HCT116 (cell line): ENCODE measurements at regions not wholly inside any gene's neighbourhood (a gene's known extent, or its start where the extent isn't known, plus 50 kb on each side); places are given as distances from the start of the nearest gene placed in this dataset.

Source experiments
- ATAC-seq: fragments of 200-7000 bp; cut with Tn5 transposase; 2 replicates; pipeline ENCODE4 v1.9.1; 2020; ENCODE audit warnings: mild to moderate bottlenecking, moderate library complexity
- BruUV-seq: library from RNA; stranded (reverse); fragments of 400-500 nt; replicated peaks from 2 replicates; lab custom pipeline; 2021; lab: Mats Ljungman, UMichigan
- CTCF ChIA-PET: fragments of 300-600 bp; sonication (Branson Sonifier 250); formaldehyde crosslinking; loops from one replicate; lab custom pipeline; 2021; ENCODE audit warnings: antibody characterized with exemption; lab: Charles Lee
- POLR2A ChIA-PET: fragments of 300-600, 350-600 bp; sonication (Branson Sonifier 250); formaldehyde crosslinking; loops from one replicate; lab custom pipeline; 2021; ENCODE audit warnings: antibody characterized with exemption; lab: Charles Lee
- RAD21 ChIA-PET, 2 experiments: fragments of 300-600 bp; sonication (Branson Sonifier 250); formaldehyde crosslinking; loops; one replicate each; lab custom pipeline; 2023; ENCODE audit warnings: low total read pairs in 2 of 2; ENCODE audit not compliant: uncharacterized antibody in 2 of 2, unreplicated experiment in 2 of 2, low non-redundant PET in 1 of 2; lab: Charles Lee
- DNase-seq: peaks from one replicate; pipeline ENCODE4 v3.0.0-alpha.2; 2010; ENCODE audit warnings: low read depth, low spot score
- H2AFZ ChIP-seq: fragments of 200-600 bp; shearing (Covaris generic), sonication (generic); 2 replicates; pipeline ENCODE4 v1.6.1; 2017; ENCODE audit warnings: low read depth, mixed run types, mixed read lengths, antibody characterized with exemption, low read length; ENCODE audit not compliant: poor library complexity, severe bottlenecking
- H3K27ac ChIP-seq: 2 replicates; pipeline ENCODE4 v1.5.1; 2012; ENCODE audit warnings: low read depth, low read length
- H3K27me3 ChIP-seq: fragments of 200-600 bp; sonication (generic); 2 replicates; pipeline ENCODE4 v1.6.1; 2016; ENCODE audit warnings: mixed run types, low read length, mixed read lengths; ENCODE audit not compliant: insufficient read depth
- H3K36me3 ChIP-seq, 2 experiments: fragments of 200-500 bp in 1 of 2; fragments of 200-600 bp in 1 of 2; sonication (Bioruptor generic) in 1 of 2; sonication (generic) in 1 of 2; 2 replicates each; pipeline versions ENCODE4 v1.5.1 to v1.6.1; 2014 to 2016; ENCODE audit warnings: low read length in 2 of 2, inconsistent platforms in 1 of 2, mixed read lengths in 1 of 2, mixed run types in 1 of 2; ENCODE audit not compliant: insufficient read depth in 2 of 2, control insufficient read depth in 1 of 2
- H3K4me1 ChIP-seq, 2 experiments: fragments of 200-600 bp in 1 of 2; sonication (generic) in 1 of 2; 2 replicates each; pipeline versions ENCODE4 v1.5.1 to v1.6.1; 2012 to 2017; ENCODE audit warnings: low read length in 2 of 2, inconsistent platforms in 1 of 2, mild to moderate bottlenecking in 1 of 2, mixed read lengths in 1 of 2, mixed run types in 1 of 2, moderate library complexity in 1 of 2; ENCODE audit not compliant: insufficient read depth in 2 of 2, control insufficient read depth in 1 of 2
- H3K4me2 ChIP-seq: fragments of 200-600 bp; sonication (generic); 2 replicates; pipeline ENCODE4 v1.6.1; 2017; ENCODE audit warnings: mixed run types, low read length, mixed read lengths
- H3K4me3 ChIP-seq, 2 experiments: fragments of 200-600 bp in 1 of 2; sonication (generic) in 1 of 2; replicated peaks in 1 of 2; 2 replicates each; pipeline ENCODE4 v1.5.1; 2011 to 2016; ENCODE audit warnings: low read length in 2 of 2, control low read depth in 1 of 2, low read depth in 1 of 2, mild to moderate bottlenecking in 1 of 2, mixed read lengths in 1 of 2, mixed run types in 1 of 2
- H3K79me2 ChIP-seq: fragments of 200-600 bp; sonication (generic); 2 replicates; pipeline ENCODE4 v1.6.1; 2017; ENCODE audit warnings: mild to moderate bottlenecking, mixed run types, low read length, moderate library complexity, mixed read lengths; ENCODE audit not compliant: insufficient read depth
- H3K9ac ChIP-seq: fragments of 200-600 bp; sonication (generic); 2 replicates; pipeline ENCODE4 v1.6.1; 2016; ENCODE audit warnings: low read length, mixed read lengths
- H3K9me2 ChIP-seq: fragments of 200-600 bp; sonication (generic), shearing (Covaris generic); 2 replicates; pipeline ENCODE4 v1.6.1; 2017; ENCODE audit warnings: mixed run types, mild to moderate bottlenecking, moderate library complexity; ENCODE audit not compliant: insufficient read depth
- H3K9me3 ChIP-seq, 2 experiments: fragments of 200-500 bp in 1 of 2; fragments of 200-600 bp in 1 of 2; sonication (Bioruptor generic) in 1 of 2; sonication (generic) in 1 of 2; 2 replicates each; pipeline ENCODE4 v1.6.1; 2014 to 2017; ENCODE audit warnings: low read length in 2 of 2, mixed read lengths in 2 of 2, inconsistent platforms in 1 of 2, low read depth in 1 of 2, mild to moderate bottlenecking in 1 of 2, mixed run types in 1 of 2, moderate library complexity in 1 of 2; ENCODE audit not compliant: control insufficient read depth in 1 of 2, insufficient read depth in 1 of 2
- H4K20me1 ChIP-seq: fragments of 200-600 bp; sonication (generic), shearing (Covaris generic); 2 replicates; pipeline ENCODE4 v1.6.1; 2017; ENCODE audit warnings: mixed run types, mild to moderate bottlenecking, moderate library complexity; ENCODE audit not compliant: insufficient read depth
- ELF1 ChIP-seq: IDR thresholded peaks from 2 replicates; pipeline ENCODE4 v1.6.1; 2012; ENCODE audit warnings: low read depth, borderline replicate concordance
- EZH2 ChIP-seq: fragments of 200-600 bp; sonication (generic); IDR thresholded peaks from 2 replicates; pipeline ENCODE4 v1.6.1; 2017; ENCODE audit warnings: antibody characterized with exemption, mixed run types
- FOSL1 ChIP-seq: IDR thresholded peaks from 2 replicates; pipeline ENCODE4 v1.6.1; 2012; ENCODE audit warnings: low read depth
- SP1 ChIP-seq: IDR thresholded peaks from 2 replicates; pipeline ENCODE4 v1.6.1; 2012; ENCODE audit warnings: low read depth
- ZFX ChIP-seq: fragments of 450-650 bp; IDR thresholded peaks from 2 replicates; pipeline ENCODE4 v1.6.1; 2017
- intact Hi-C: fragments of 100-400 bp; cut with micrococcal nuclease; formaldehyde crosslinking; loops from 2 replicates; pipeline ENCODE4 v1.10.0; 2022
- TF ChIP-seq, protein P1 (sequence below): IDR thresholded peaks from 2 replicates; pipeline ENCODE4 v1.6.1; 2012
- TF ChIP-seq, protein P2 (sequence below), 3 experiments: fragments of 200-600 bp in 1 of 3; sonication (generic) in 1 of 3; IDR thresholded peaks in 2 of 3; conservative IDR thresholded peaks in 1 of 3; 2 replicates each; pipeline ENCODE4 v1.5.1; 2012 to 2017; ENCODE audit warnings: low read depth in 2 of 3, low read length in 2 of 3, antibody characterized with exemption in 1 of 3, borderline replicate concordance in 1 of 3, control low read depth in 1 of 3, mild to moderate bottlenecking in 1 of 3, mixed read lengths in 1 of 3, mixed run types in 1 of 3, moderate library complexity in 1 of 3; ENCODE audit not compliant: insufficient read depth in 1 of 3
- TF ChIP-seq, protein P3 (sequence below): IDR thresholded peaks from 2 replicates; pipeline ENCODE4 v1.6.1; 2012; ENCODE audit warnings: low read depth
- TF ChIP-seq, protein P4 (sequence below): IDR thresholded peaks from 2 replicates; pipeline ENCODE4 v1.6.1; 2011; ENCODE audit warnings: mild to moderate bottlenecking, low read length, moderate library complexity; ENCODE audit not compliant: insufficient replicate concordance; ENCODE audit errors: extremely low read depth

DNA sequence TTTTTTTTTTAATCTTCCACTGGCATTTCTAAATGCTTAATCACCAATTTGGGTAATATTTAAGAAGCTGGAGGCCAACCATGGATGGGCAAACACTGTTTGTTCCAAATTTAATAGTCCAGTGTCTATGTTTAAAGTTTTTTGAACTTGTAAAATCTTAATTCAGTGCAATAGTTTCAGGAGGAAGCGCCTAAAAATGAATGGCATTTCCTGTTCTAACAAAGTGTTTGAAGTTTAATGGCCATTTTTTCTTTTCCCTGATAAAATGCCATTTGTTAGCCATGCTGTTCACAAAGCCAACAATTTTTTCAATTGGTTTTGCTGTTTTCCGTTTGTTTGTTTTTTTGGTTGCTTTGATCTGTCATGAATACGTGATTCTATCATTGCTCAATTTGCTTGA, 552.1 kb downstream of the LMO4 start:
- H4K20me1 ChIP-seq, result no peaks in the 10 kb centered on the region
- no peaks in the 10 kb centered on the region for H3K4me1 ChIP-seq
- POLR2A ChIA-PET, result no interaction called here
- H2AFZ ChIP-seq, result no peak overlapping the region
- no peaks in the 10 kb centered on the region for H3K36me3 ChIP-seq
- H3K9ac ChIP-seq, result no peak overlapping the region
- no peak for ATAC-seq
- RAD21 ChIA-PET, result no interaction called here
- no TSS peak for BruUV-seq
- H3K4me3 ChIP-seq, result no peak overlapping the region
- no peak for TF ChIP-seq ELF1
- TF ChIP-seq SP1, result no peak
- TF ChIP-seq FOSL1, result no peak
- TF ChIP-seq, protein P1, sequence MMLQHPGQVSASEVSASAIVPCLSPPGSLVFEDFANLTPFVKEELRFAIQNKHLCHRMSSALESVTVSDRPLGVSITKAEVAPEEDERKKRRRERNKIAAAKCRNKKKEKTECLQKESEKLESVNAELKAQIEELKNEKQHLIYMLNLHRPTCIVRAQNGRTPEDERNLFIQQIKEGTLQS, result no peak
- TF ChIP-seq, protein P2, sequence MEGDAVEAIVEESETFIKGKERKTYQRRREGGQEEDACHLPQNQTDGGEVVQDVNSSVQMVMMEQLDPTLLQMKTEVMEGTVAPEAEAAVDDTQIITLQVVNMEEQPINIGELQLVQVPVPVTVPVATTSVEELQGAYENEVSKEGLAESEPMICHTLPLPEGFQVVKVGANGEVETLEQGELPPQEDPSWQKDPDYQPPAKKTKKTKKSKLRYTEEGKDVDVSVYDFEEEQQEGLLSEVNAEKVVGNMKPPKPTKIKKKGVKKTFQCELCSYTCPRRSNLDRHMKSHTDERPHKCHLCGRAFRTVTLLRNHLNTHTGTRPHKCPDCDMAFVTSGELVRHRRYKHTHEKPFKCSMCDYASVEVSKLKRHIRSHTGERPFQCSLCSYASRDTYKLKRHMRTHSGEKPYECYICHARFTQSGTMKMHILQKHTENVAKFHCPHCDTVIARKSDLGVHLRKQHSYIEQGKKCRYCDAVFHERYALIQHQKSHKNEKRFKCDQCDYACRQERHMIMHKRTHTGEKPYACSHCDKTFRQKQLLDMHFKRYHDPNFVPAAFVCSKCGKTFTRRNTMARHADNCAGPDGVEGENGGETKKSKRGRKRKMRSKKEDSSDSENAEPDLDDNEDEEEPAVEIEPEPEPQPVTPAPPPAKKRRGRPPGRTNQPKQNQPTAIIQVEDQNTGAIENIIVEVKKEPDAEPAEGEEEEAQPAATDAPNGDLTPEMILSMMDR (IDR thresholded peaks at IDR 0.05 in 2 of 3, conservative IDR thresholded peaks at IDR 0.05 in 1 of 3; ENCODE audit: borderline replicate concordance in 1 of 3, insufficient read depth in 1 of 3, low read depth in 2 of 3, low read length in 2 of 3), result no peak
- no peaks in the 10 kb centered on the region for H3K27me3 ChIP-seq
- H3K79me2 ChIP-seq, result no peaks in the 10 kb centered on the region
- intact Hi-C loops, result no loop called here
- DNase-seq, result no peak
- no peak overlapping the region for H3K4me2 ChIP-seq
- CTCF ChIA-PET, result no interaction called here
- no peak overlapping the region for H3K27ac ChIP-seq
- H3K9me2 ChIP-seq, result no peaks in the 10 kb centered on the region
- no peaks in the 10 kb centered on the region for H3K9me3 ChIP-seq

DNA sequence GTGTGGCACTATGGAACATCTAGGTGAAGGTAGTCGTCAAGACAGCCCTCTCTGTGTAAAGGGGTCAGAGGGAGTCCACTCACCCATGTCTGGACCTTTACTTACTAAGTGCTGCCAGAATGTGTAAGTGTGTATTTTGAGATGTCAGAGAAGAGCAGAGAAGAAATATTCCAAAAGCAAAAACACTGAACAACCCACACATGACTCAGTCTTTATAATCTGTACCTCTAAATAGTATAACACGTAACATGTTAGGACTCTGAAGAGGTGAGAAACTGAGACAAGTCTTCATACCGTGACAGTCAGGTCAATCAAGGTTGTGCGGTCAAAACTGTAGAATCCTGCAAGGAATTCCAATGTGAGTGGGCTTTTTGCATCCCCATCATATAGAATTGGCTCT, 555.2 kb downstream of the LMO4 start:
- intact Hi-C loops, result no loop called here
- CTCF ChIA-PET, result no interaction called here
- TF ChIP-seq, protein P2 (IDR thresholded peaks at IDR 0.05 in 2 of 3, conservative IDR thresholded peaks at IDR 0.05 in 1 of 3; ENCODE audit: borderline replicate concordance in 1 of 3, insufficient read depth in 1 of 3, low read depth in 2 of 3, low read length in 2 of 3), result no peak
- TF ChIP-seq, protein P3, sequence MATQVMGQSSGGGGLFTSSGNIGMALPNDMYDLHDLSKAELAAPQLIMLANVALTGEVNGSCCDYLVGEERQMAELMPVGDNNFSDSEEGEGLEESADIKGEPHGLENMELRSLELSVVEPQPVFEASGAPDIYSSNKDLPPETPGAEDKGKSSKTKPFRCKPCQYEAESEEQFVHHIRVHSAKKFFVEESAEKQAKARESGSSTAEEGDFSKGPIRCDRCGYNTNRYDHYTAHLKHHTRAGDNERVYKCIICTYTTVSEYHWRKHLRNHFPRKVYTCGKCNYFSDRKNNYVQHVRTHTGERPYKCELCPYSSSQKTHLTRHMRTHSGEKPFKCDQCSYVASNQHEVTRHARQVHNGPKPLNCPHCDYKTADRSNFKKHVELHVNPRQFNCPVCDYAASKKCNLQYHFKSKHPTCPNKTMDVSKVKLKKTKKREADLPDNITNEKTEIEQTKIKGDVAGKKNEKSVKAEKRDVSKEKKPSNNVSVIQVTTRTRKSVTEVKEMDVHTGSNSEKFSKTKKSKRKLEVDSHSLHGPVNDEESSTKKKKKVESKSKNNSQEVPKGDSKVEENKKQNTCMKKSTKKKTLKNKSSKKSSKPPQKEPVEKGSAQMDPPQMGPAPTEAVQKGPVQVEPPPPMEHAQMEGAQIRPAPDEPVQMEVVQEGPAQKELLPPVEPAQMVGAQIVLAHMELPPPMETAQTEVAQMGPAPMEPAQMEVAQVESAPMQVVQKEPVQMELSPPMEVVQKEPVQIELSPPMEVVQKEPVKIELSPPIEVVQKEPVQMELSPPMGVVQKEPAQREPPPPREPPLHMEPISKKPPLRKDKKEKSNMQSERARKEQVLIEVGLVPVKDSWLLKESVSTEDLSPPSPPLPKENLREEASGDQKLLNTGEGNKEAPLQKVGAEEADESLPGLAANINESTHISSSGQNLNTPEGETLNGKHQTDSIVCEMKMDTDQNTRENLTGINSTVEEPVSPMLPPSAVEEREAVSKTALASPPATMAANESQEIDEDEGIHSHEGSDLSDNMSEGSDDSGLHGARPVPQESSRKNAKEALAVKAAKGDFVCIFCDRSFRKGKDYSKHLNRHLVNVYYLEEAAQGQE, result no peak
- TF ChIP-seq ZFX (no peak), EZH2 (no peak), ELF1 (no peak)
- TF ChIP-seq, protein P4, sequence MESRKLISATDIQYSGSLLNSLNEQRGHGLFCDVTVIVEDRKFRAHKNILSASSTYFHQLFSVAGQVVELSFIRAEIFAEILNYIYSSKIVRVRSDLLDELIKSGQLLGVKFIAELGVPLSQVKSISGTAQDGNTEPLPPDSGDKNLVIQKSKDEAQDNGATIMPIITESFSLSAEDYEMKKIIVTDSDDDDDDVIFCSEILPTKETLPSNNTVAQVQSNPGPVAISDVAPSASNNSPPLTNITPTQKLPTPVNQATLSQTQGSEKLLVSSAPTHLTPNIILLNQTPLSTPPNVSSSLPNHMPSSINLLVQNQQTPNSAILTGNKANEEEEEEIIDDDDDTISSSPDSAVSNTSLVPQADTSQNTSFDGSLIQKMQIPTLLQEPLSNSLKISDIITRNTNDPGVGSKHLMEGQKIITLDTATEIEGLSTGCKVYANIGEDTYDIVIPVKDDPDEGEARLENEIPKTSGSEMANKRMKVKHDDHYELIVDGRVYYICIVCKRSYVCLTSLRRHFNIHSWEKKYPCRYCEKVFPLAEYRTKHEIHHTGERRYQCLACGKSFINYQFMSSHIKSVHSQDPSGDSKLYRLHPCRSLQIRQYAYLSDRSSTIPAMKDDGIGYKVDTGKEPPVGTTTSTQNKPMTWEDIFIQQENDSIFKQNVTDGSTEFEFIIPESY, result no peak

More for the DNA sequence above, 555.2 kb downstream of the LMO4 start:
- Histone ChIP-seq H3K27ac (no peak overlapping the region), H3K4me1 (no peaks in the 10 kb centered on the region), H3K79me2 (no peaks in the 10 kb centered on the region), H3K9me3 (no peaks in the 10 kb centered on the region), H3K27me3 (no peaks in the 10 kb centered on the region), H3K36me3 (no peaks in the 10 kb centered on the region), H4K20me1 (no peaks in the 10 kb centered on the region), H3K9me2 (no peaks in the 10 kb centered on the region), H2AFZ (no peak overlapping the region), H3K9ac (no peak overlapping the region), H3K4me2 (no peak overlapping the region), H3K4me3 (no peak overlapping the region)
- no TSS peak for BruUV-seq
- RAD21 ChIA-PET, result no interaction called here
- POLR2A ChIA-PET, result no interaction called here
- DNase-seq (no peak), ATAC-seq (no peak)
